Ascending aorta (tissue), 2 donors: ENCODE measurements at regions not wholly inside any gene's neighbourhood (a gene's known extent, or its start where the extent isn't known, plus 50 kb on each side); places are given as distances from the start of the nearest gene placed in this dataset.

Experiments used
- DNase-seq, 2 donors: peaks; one replicate each; pipeline ENCODE4 v3.0.0-alpha.2; 2019; ENCODE audit warnings: low spot score in 2 of 2
- H3K27ac ChIP-seq, 2 donors: fragments of 200-600 bp; sonication (generic); one replicate each; pipeline ENCODE4 v1.5.1; 2016 to 2017; ENCODE audit warnings: mild to moderate bottlenecking in 1 of 2
- H3K27me3 ChIP-seq: fragments of 200-600 bp; sonication (generic); one replicate; pipeline ENCODE4 v1.5.1; 2017
- H3K36me3 ChIP-seq, 2 donors: fragments of 200-600 bp; sonication (generic); one replicate each; pipeline ENCODE4 v1.5.1; 2016
- H3K4me1 ChIP-seq, 2 donors: fragments of 200-600 bp; sonication (generic); one replicate each; pipeline ENCODE4 v1.5.1; 2016 to 2017; ENCODE audit warnings: mild to moderate bottlenecking in 1 of 2
- H3K4me3 ChIP-seq, 2 donors: fragments of 200-600 bp; sonication (generic); one replicate each; pipeline ENCODE4 v1.5.1; 2016 to 2017; ENCODE audit warnings: mild to moderate bottlenecking in 1 of 2
- H3K9me3 ChIP-seq, 2 donors: fragments of 200-600 bp; sonication (generic); one replicate each; pipeline ENCODE4 v1.5.1; 2016
- intact Hi-C: fragments of 100-400 bp; cut with DNase I; formaldehyde crosslinking; loops from one replicate; pipeline ENCODE4 v1.15.1; 2023
- TF ChIP-seq, protein P1 (sequence below), 3 experiments: fragments of 200-600 bp in 2 of 3; fragments of 450-650 bp in 1 of 3; sonication (generic) in 2 of 3; IDR thresholded peaks; one replicate each; pipeline ENCODE4 v1.5.1; 2016 to 2019; ENCODE audit warnings: antibody characterized with exemption in 3 of 3, mild to moderate bottlenecking in 1 of 3, moderate library complexity in 1 of 3

DNA sequence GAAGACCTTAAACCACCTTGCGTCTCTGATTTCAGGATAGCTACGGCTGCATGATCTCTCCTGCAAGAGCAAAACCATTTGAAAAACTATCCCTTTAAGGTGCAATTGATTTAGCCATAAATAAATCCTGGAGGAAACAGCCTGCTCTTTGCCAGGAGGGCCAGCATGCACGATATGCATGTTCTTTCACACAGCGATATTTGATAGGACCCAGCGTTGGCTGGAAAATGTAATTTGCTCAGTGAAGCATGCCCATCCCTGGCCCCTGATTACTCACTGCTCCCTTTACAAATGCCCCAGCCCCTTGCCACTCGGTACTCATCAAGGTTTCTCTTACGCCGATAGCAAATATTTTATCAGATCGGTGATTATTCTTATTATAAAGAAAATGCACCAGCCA, 315.4 kb downstream of the CDH2 start:
- Histone ChIP-seq H3K9me3 (no peaks in the 10 kb centered on the region), H3K27me3 (no peaks in the 10 kb centered on the region), H3K36me3 (no peaks in the 10 kb centered on the region), H3K27ac (no peak overlapping the region), H3K4me3 (no peak overlapping the region), H3K4me1 (no peaks in the 10 kb centered on the region)
- TF ChIP-seq, protein P1, sequence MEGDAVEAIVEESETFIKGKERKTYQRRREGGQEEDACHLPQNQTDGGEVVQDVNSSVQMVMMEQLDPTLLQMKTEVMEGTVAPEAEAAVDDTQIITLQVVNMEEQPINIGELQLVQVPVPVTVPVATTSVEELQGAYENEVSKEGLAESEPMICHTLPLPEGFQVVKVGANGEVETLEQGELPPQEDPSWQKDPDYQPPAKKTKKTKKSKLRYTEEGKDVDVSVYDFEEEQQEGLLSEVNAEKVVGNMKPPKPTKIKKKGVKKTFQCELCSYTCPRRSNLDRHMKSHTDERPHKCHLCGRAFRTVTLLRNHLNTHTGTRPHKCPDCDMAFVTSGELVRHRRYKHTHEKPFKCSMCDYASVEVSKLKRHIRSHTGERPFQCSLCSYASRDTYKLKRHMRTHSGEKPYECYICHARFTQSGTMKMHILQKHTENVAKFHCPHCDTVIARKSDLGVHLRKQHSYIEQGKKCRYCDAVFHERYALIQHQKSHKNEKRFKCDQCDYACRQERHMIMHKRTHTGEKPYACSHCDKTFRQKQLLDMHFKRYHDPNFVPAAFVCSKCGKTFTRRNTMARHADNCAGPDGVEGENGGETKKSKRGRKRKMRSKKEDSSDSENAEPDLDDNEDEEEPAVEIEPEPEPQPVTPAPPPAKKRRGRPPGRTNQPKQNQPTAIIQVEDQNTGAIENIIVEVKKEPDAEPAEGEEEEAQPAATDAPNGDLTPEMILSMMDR (IDR thresholded peaks at IDR 0.05): no peak
- intact Hi-C loops: no loop called here
- DNase-seq: no peak

DNA sequence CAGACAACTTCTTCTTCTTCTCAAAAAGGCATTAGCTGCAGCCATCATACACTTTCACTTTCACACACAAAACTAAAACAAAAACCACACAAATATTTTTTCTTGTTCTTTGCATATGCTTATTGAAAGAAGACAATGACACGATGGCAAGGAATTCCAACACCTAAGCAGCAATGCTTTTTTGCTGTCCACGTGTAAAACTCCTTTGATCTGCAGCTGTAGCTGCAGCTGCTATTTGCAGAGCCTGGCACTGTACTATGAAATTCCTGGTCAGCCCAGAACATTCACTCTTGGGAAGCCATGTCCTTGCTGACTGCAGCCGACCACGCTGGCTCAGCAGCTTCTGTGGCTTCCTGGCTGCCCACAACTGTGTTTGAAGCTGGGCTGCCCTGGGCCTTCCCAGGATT, 316.2 kb downstream of the CDH2 start:
- TF ChIP-seq, protein P1 (IDR thresholded peaks at IDR 0.05): no peak
- no peaks in the 10 kb centered on the region for H3K4me1 ChIP-seq
- H3K4me3 ChIP-seq: no peak overlapping the region
- H3K27ac ChIP-seq: no peak overlapping the region
- H3K9me3 ChIP-seq: no peaks in the 10 kb centered on the region
- H3K27me3 ChIP-seq: no peaks in the 10 kb centered on the region
- intact Hi-C loops: no loop called here
- DNase-seq: no peak
- H3K36me3 ChIP-seq: no peaks in the 10 kb centered on the region

DNA sequence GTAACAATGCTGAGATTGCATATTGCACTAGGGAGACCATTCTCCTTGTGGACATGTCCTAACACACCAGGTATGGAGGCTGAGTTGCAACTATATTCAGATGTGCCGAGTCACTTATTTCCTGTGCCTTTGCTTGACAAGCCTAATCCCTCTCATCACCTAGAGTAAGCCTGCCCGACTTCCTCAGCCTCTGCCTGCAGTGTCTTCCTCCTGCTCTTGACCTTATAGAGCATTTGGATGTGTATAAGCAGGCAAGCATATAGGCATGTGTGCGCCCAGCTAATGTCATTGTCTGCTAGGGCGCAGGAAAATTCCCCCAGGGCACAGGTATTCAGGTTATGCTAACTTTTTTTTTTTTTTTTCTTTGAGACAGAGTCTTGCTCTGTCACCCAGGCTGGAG, 316.9 kb downstream of the CDH2 start:
- Histone ChIP-seq H3K4me3 (no peak overlapping the region), H3K9me3 (no peaks in the 10 kb centered on the region), H3K27me3 (no peaks in the 10 kb centered on the region), H3K36me3 (no peaks in the 10 kb centered on the region), H3K4me1 (no peaks in the 10 kb centered on the region), H3K27ac (no peak overlapping the region)
- intact Hi-C loops: no loop called here
- TF ChIP-seq, protein P1 (IDR thresholded peaks at IDR 0.05): no peak
- no peak for DNase-seq

DNA sequence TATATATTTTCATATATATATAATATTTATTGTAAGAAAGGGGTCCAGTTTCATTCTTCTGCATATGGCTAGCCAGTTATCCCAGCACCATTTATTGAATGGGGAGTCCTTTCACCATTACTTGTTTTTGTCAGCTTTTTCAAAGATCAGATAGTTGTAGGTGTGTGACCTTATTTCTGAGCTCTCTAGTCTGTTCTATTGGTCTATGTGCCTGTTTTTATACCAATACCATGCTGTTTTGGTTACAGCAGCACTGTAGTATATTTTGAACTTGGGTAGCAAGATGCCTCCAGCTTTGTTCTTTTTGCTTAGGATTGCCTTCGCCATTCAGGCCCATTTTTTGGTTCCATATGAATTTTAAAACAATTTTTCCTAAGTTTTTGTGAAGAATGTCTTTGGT, 320.1 kb downstream of the CDH2 start:
- Histone ChIP-seq H3K9me3 (no peaks in the 10 kb centered on the region), H3K36me3 (no peaks in the 10 kb centered on the region), H3K4me3 (no peak overlapping the region), H3K27me3 (no peaks in the 10 kb centered on the region), H3K27ac (no peak overlapping the region), H3K4me1 (no peaks in the 10 kb centered on the region)
- intact Hi-C loops: no loop called here
- DNase-seq: no peak
- TF ChIP-seq, protein P1 (IDR thresholded peaks at IDR 0.05): no peak

DNA sequence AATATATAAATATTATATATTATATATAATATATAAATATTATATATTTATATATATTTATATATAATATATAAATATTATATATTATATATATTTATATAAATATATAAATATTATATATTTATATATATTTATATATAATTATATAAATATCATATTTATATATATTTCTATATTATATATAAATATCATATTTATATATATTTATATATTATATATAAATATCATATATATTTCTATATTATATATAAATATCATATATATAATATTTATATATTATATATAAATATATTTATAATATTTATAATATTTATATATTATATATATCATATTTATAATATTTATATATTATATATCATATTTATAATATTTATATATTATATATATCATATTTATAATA, 321.4 kb downstream of the CDH2 start:
- intact Hi-C loops: no loop called here
- TF ChIP-seq, protein P1 (IDR thresholded peaks at IDR 0.05): no peak
- no peak for DNase-seq
- no peaks in the 10 kb centered on the region for H3K36me3 ChIP-seq
- no peaks in the 10 kb centered on the region for H3K27me3 ChIP-seq
- no peaks in the 10 kb centered on the region for H3K4me1 ChIP-seq
- no peak overlapping the region for H3K4me3 ChIP-seq
- no peaks in the 10 kb centered on the region for H3K9me3 ChIP-seq
- H3K27ac ChIP-seq: no peak overlapping the region

DNA sequence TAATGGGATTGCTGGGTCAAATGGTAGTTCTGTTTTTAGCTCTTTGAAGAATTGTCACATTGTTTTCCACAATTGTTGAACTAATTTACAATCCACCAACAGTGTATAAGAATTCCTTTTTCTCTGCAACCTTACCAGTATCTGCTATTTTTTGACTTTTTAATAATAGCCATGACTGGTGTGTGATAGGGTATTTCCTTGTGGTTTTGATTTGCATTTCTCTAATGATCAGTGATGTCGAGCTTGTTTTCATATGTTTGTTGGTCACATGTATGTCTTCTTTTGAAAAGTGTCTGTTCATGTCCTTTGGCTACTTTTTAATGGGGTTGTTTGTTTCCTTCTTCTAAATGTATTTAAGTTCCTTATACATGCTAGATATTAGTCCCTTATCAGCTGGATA, 322.3 kb downstream of the CDH2 start:
- Histone ChIP-seq H3K4me1 (no peaks in the 10 kb centered on the region), H3K27ac (no peak overlapping the region), H3K4me3 (no peak overlapping the region), H3K9me3 (no peaks in the 10 kb centered on the region), H3K36me3 (no peaks in the 10 kb centered on the region), H3K27me3 (no peaks in the 10 kb centered on the region)
- TF ChIP-seq, protein P1 (IDR thresholded peaks at IDR 0.05): no peak
- intact Hi-C loops: no loop called here
- DNase-seq: no peak
